IMR-90 (cell line): ENCODE measurements at regions not wholly inside any gene's neighbourhood (a gene's known extent, or its start where the extent isn't known, plus 50 kb on each side); places are given as distances from the start of the nearest gene placed in this dataset.

Experiments
- BHLHE40 ChIP-seq: fragments of 150-350 bp; IDR thresholded peaks from 2 replicates; pipeline ENCODE4 v1.6.1; 2016; ENCODE audit warnings: mild to moderate bottlenecking, low read depth, low read length
- CTCF ChIP-seq: conservative IDR thresholded peaks from 2 replicates; pipeline ENCODE4 v1.5.1; 2012; ENCODE audit warnings: mild to moderate bottlenecking, low read depth, low read length, improper control_type of control experiment
- MXI1 ChIP-seq: IDR thresholded peaks from 2 replicates; pipeline ENCODE4 v1.6.1; 2012; ENCODE audit warnings: low read depth, mild to moderate bottlenecking, low read length, moderate library complexity, borderline replicate concordance

GRCh38 chr1:208885650-208886049 lies 641.5 kb upstream of the PLXNA2 start:
- TF ChIP-seq BHLHE40 (no peak), CTCF (no peak), MXI1 (no peak)
